ENCODE measurements at regions not wholly inside any gene's neighbourhood (a gene's known extent, or its start where the extent isn't known, plus 50 kb on each side); places are given as distances from the start of the nearest gene placed in this dataset.

GRCh38 chr20:51104960-51105920 is 82.3 kb upstream of the KCNG1 start:
- TF ChIP-seq POLR2A (IDR thresholded peaks at IDR 0.05; ENCODE audit: low read depth) (no peak), CTCF (IDR thresholded peaks at IDR 0.05) (no peak), POLR2AphosphoS5 (IDR thresholded peaks at IDR 0.05) (no peak)

Data from esophagus muscularis mucosa (tissue), 3 donors.